HG03432 (cell line): ENCODE measurements at regions not wholly inside any gene's neighbourhood (a gene's known extent, or its start where the extent isn't known, plus 50 kb on each side); places are given as distances from the start of the nearest gene placed in this dataset.
"Not testable (repeated sequence)": the region's sequence is repeated elsewhere in the genome, so short reads cannot be mapped to it uniquely, and the experiment has no call there.

Source experiments
- ATAC-seq: cut with Tn5 transposase; IDR thresholded peaks from one replicate; pipeline ENCODE4 v1.9.1; 2021; ENCODE audit warnings: mild to moderate bottlenecking, moderate library complexity; ENCODE audit not compliant: unreplicated experiment

- no peak for ATAC-seq
These were observed 222.4 kb upstream of the ERCC4 start for GRCh38 chr16:13697568-13697967.

- ATAC-seq: no peak
These were observed 217.3 kb upstream of the ERCC4 start for GRCh38 chr16:13702614-13703013.

- ATAC-seq: no peak
These were observed 211.4 kb upstream of the ERCC4 start for GRCh38 chr16:13708347-13709120.

- ATAC-seq: no peak
These were observed 201.2 kb upstream of the ERCC4 start for GRCh38 chr16:13718748-13719147.

GRCh38 chr16:13727943-13728342 lies 192.0 kb upstream of the ERCC4 start:
- ATAC-seq: no peak

GRCh38 chr16:13733561-13733960 lies 186.4 kb upstream of the ERCC4 start:
- ATAC-seq: no peak

- not testable (repeated sequence) for ATAC-seq
These were observed 180.2 kb upstream of the ERCC4 start for GRCh38 chr16:13739621-13740373.

GRCh38 chr16:13742928-13743327 lies 177.0 kb upstream of the ERCC4 start:
- ATAC-seq: no peak

GRCh38 chr16:13743571-13743970 lies 176.4 kb upstream of the ERCC4 start:
- ATAC-seq: no peak

- no peak for ATAC-seq
These were observed 163.4 kb upstream of the ERCC4 start for GRCh38 chr16:13756411-13757140.

GRCh38 chr16:13766334-13766733 lies 153.6 kb upstream of the ERCC4 start:
- ATAC-seq: no peak

GRCh38 chr16:13767215-13767614 lies 152.7 kb upstream of the ERCC4 start:
- no peak for ATAC-seq

- no peak for ATAC-seq
These were observed 151.5 kb upstream of the ERCC4 start for GRCh38 chr16:13768471-13768870.

GRCh38 chr16:13770436-13770835 lies 149.5 kb upstream of the ERCC4 start:
- ATAC-seq: no peak

- ATAC-seq: no peak
These were observed 147.2 kb upstream of the ERCC4 start for GRCh38 chr16:13772782-13773181.

- no peak for ATAC-seq
These were observed 140.3 kb upstream of the ERCC4 start for GRCh38 chr16:13779676-13780075.

- ATAC-seq: no peak
These were observed 139.4 kb upstream of the ERCC4 start for GRCh38 chr16:13780406-13781168.

- ATAC-seq: no peak
These were observed 138.8 kb upstream of the ERCC4 start for GRCh38 chr16:13781169-13781564.

- ATAC-seq: no peak
These were observed 138.2 kb upstream of the ERCC4 start for GRCh38 chr16:13781575-13782338.

GRCh38 chr16:13791095-13791494 lies 128.9 kb upstream of the ERCC4 start:
- no peak for ATAC-seq
